GM23248 (cell line): ENCODE measurements at regions not wholly inside any gene's neighbourhood (a gene's known extent, or its start where the extent isn't known, plus 50 kb on each side); places are given as distances from the start of the nearest gene placed in this dataset.
A peak's percentile ranks its signal among the peaks of the same experiment; 100 is the strongest.

Experiments
- DNase-seq: peaks from one replicate; pipeline ENCODE4 v3.0.0-alpha.2; 2015
- H2AFZ ChIP-seq: fragments of 200-600 bp; sonication (generic); 2 replicates; pipeline ENCODE4 v1.6.1; 2016; ENCODE audit warnings: antibody characterized with exemption
- H3F3A ChIP-seq: fragments of 200-600 bp; sonication (generic); 2 replicates; pipeline ENCODE4 v1.6.1; 2016; ENCODE audit warnings: mild to moderate bottlenecking, antibody characterized with exemption, mixed run types; ENCODE audit not compliant: insufficient read depth
- H3K27ac ChIP-seq: fragments of 200-600 bp; sonication (generic); 2 replicates; pipeline ENCODE4 v1.5.1; 2016; ENCODE audit warnings: mild to moderate bottlenecking
- H3K27me3 ChIP-seq: fragments of 200-600 bp; sonication (generic); replicated peaks from 2 replicates; pipeline ENCODE4 v1.6.1; 2016; ENCODE audit warnings: mild to moderate bottlenecking; ENCODE audit not compliant: insufficient read depth
- H3K36me3 ChIP-seq: fragments of 200-600 bp; sonication (generic); 2 replicates; pipeline ENCODE4 v1.6.1; 2016; ENCODE audit warnings: low read depth, mild to moderate bottlenecking
- H3K4me1 ChIP-seq: fragments of 200-600 bp; sonication (generic); 2 replicates; pipeline ENCODE4 v1.6.1; 2016; ENCODE audit warnings: mild to moderate bottlenecking; ENCODE audit not compliant: insufficient read depth
- H3K4me2 ChIP-seq: fragments of 200-600 bp; sonication (generic); one replicate; pipeline ENCODE4 v1.6.1; 2016; ENCODE audit warnings: mild to moderate bottlenecking; ENCODE audit not compliant: unreplicated experiment
- H3K4me3 ChIP-seq: fragments of 200-600 bp; sonication (generic); 2 replicates; pipeline ENCODE4 v1.5.1; 2016; ENCODE audit warnings: mild to moderate bottlenecking
- H3K79me2 ChIP-seq: fragments of 200-600 bp; sonication (generic); 2 replicates; pipeline ENCODE4 v1.6.1; 2016; ENCODE audit warnings: mild to moderate bottlenecking; ENCODE audit not compliant: insufficient read depth
- H3K9ac ChIP-seq: fragments of 200-600 bp; sonication (generic); 2 replicates; pipeline ENCODE4 v1.6.1; 2016; ENCODE audit warnings: mild to moderate bottlenecking
- H3K9me2 ChIP-seq: fragments of 200-600 bp; sonication (generic); 2 replicates; pipeline ENCODE4 v1.6.1; 2016; ENCODE audit warnings: mixed run types, mild to moderate bottlenecking, moderate library complexity; ENCODE audit not compliant: insufficient read depth
- H3K9me3 ChIP-seq: fragments of 200-600 bp; sonication (generic); one replicate; pipeline ENCODE4 v1.6.1; 2017; ENCODE audit warnings: low read depth
- H4K20me1 ChIP-seq: fragments of 200-600 bp; sonication (generic); 2 replicates; pipeline ENCODE4 v1.6.0; 2016; ENCODE audit not compliant: insufficient read depth
- EZH2 ChIP-seq: fragments of 200-600 bp; sonication (generic); IDR thresholded peaks from 2 replicates; pipeline ENCODE4 v1.6.1; 2018; ENCODE audit warnings: antibody characterized with exemption, mild to moderate bottlenecking; ENCODE audit not compliant: insufficient read depth, poor library complexity, severe bottlenecking
- EZH2phosphoT487 ChIP-seq: fragments of 200-600 bp; sonication (generic); IDR thresholded peaks from 2 replicates; pipeline ENCODE4 v1.6.1; 2018; ENCODE audit warnings: antibody characterized with exemption, moderate library complexity, mild to moderate bottlenecking, low read depth; ENCODE audit not compliant: insufficient read depth
- WGBS, 2 experiments: methylation state at CpG; one replicate each; pipeline ENCODE4 v1.1.6; 2015 to 2017; ENCODE audit warnings: low lambda C conversion rate in 2 of 2, low coverage in 1 of 2; ENCODE audit errors: missing lambda C conversion rate in 2 of 2; 5-methylcytosine and 5-hydroxymethylcytosine counted together
- in situ Hi-C: fragments of 300-500 bp; cut with MboI; formaldehyde crosslinking; loops from 2 replicates; pipeline ENCODE4 v1.15.0; 2020

GRCh38 chr7:131031099-131031868 lies 296.4 kb upstream of the MKLN1 start:
- 85 to 87% methylated on average over 7 of the region's 7 CpGs for WGBS, 2 experiments
- TF ChIP-seq EZH2: no peak
- Histone ChIP-seq H4K20me1 (no peaks in the 10 kb centered on the region), H3K4me3 (no peak overlapping the region), H3K27ac (no peak overlapping the region), H2AFZ (no peak overlapping the region), H3K36me3 (0 out of 2 replicates have a peak, but pooled peaks cover 3% of the 10 kb centered on the region), H3K4me1 (peaks cover 34% of the 10 kb centered on the region), H3K9me3 (no peaks in the 10 kb centered on the region), H3K9me2 (no peaks in the 10 kb centered on the region), H3K4me2 (no peak overlapping the region), H3K79me2 (peaks cover 92% of the 10 kb centered on the region), H3F3A (peaks cover 46% of the 10 kb centered on the region), H3K27me3 (no peaks in the 10 kb centered on the region), H3K9ac (no peak overlapping the region)
- DNase-seq: no peak
- in situ Hi-C loops: no loop called here

GRCh38 chr7:131032786-131033185 lies 294.9 kb upstream of the MKLN1 start:
- H3K79me2 ChIP-seq: peaks cover 97% of the 10 kb centered on the region
- in situ Hi-C loops: no loop called here
- H3K27ac ChIP-seq: no peak overlapping the region

GRCh38 chr7:131034166-131034881 lies 293.4 kb upstream of the MKLN1 start:
- no peaks in the 10 kb centered on the region for H3K9me3 ChIP-seq
- H3K79me2 ChIP-seq: peaks cover 97% of the 10 kb centered on the region
- no peaks in the 10 kb centered on the region for H3K9me2 ChIP-seq
- TF ChIP-seq EZH2phosphoT487: no peak
- TF ChIP-seq EZH2: no peak
- in situ Hi-C loops: no loop called here
- peaks cover 41% of the 10 kb centered on the region for H3F3A ChIP-seq
- no peak overlapping the region for H2AFZ ChIP-seq
- H3K27me3 ChIP-seq: no peaks in the 10 kb centered on the region
- no peak overlapping the region for H3K4me3 ChIP-seq
- peak; percentile 56 for DNase-seq
- H3K27ac ChIP-seq: peak overlapping the region; percentile 6
- 60 to 62% methylated on average over 9 of the region's 9 CpGs for WGBS, 2 experiments
- no peak overlapping the region for H3K4me2 ChIP-seq
- H3K4me1 ChIP-seq: peaks cover 22% of the 10 kb centered on the region
- H3K36me3 ChIP-seq: 0 out of 2 replicates have a peak, but pooled peaks cover under 1% of the 10 kb centered on the region
- H3K9ac ChIP-seq: no peak overlapping the region
- no peaks in the 10 kb centered on the region for H4K20me1 ChIP-seq

More at GRCh38 chr7:131032786-131033185, 294.9 kb upstream of the MKLN1 start:
- no peaks in the 10 kb centered on the region for H3K9me2 ChIP-seq
- H3K4me3 ChIP-seq: no peak overlapping the region
- H3K4me1 ChIP-seq: peaks cover 21% of the 10 kb centered on the region
- DNase-seq: no peak
- 97 to 99% methylated on average over 6 of the region's 6 CpGs for WGBS, 2 experiments
- H3K4me2 ChIP-seq: no peak overlapping the region
- H3F3A ChIP-seq: peaks cover 38% of the 10 kb centered on the region
- H2AFZ ChIP-seq: no peak overlapping the region
- TF ChIP-seq EZH2phosphoT487 (no peak), EZH2 (no peak)
- no peaks in the 10 kb centered on the region for H4K20me1 ChIP-seq
- H3K9me3 ChIP-seq: no peaks in the 10 kb centered on the region
- 0 out of 2 replicates have a peak, but pooled peaks cover 3% of the 10 kb centered on the region for H3K36me3 ChIP-seq
- H3K27me3 ChIP-seq: no peaks in the 10 kb centered on the region
- no peak overlapping the region for H3K9ac ChIP-seq

- Histone ChIP-seq H4K20me1 (no peaks in the 10 kb centered on the region), H3K27ac (no peak overlapping the region), H3K4me3 (no peak overlapping the region), H3K4me1 (peaks cover 31% of the 10 kb centered on the region), H3K36me3 (no peaks in the 10 kb centered on the region), H3F3A (peaks cover 47% of the 10 kb centered on the region), H3K79me2 (peaks cover 97% of the 10 kb centered on the region), H3K9ac (no peak overlapping the region), H3K4me2 (no peak overlapping the region), H3K9me3 (no peaks in the 10 kb centered on the region), H3K27me3 (no peaks in the 10 kb centered on the region), H2AFZ (no peak overlapping the region), H3K9me2 (no peaks in the 10 kb centered on the region)
- TF ChIP-seq EZH2 (no peak), EZH2phosphoT487 (no peak)
- in situ Hi-C loops: no loop called here
- no peak for DNase-seq
- 56 to 59% methylated on average over 8 of the region's 8 CpGs for WGBS, 2 experiments
Measured at GRCh38 chr7:131035088-131035770, 292.4 kb upstream of the MKLN1 start.
